Esophagus squamous epithelium (tissue), 4 donors: ENCODE measurements at regions not wholly inside any gene's neighbourhood (a gene's known extent, or its start where the extent isn't known, plus 50 kb on each side); places are given as distances from the start of the nearest gene placed in this dataset.

Experiments used
- POLR2A ChIP-seq, 4 donors: fragments of 450-650 bp; IDR thresholded peaks; one replicate each; pipeline ENCODE4 v1.6.1; 2017; ENCODE audit warnings: antibody characterized with exemption in 4 of 4, mild to moderate bottlenecking in 4 of 4, moderate library complexity in 3 of 4
- TF ChIP-seq, protein P1 (sequence below), 6 experiments: fragments of 450-650 bp in 4 of 6; fragments of 200-600 bp in 2 of 6; sonication (generic) in 2 of 6; IDR thresholded peaks; one replicate each; pipeline ENCODE4 v1.5.1; 2016 to 2019; ENCODE audit warnings: antibody characterized with exemption in 6 of 6, mild to moderate bottlenecking in 4 of 6, moderate library complexity in 4 of 6

- TF ChIP-seq, protein P1, sequence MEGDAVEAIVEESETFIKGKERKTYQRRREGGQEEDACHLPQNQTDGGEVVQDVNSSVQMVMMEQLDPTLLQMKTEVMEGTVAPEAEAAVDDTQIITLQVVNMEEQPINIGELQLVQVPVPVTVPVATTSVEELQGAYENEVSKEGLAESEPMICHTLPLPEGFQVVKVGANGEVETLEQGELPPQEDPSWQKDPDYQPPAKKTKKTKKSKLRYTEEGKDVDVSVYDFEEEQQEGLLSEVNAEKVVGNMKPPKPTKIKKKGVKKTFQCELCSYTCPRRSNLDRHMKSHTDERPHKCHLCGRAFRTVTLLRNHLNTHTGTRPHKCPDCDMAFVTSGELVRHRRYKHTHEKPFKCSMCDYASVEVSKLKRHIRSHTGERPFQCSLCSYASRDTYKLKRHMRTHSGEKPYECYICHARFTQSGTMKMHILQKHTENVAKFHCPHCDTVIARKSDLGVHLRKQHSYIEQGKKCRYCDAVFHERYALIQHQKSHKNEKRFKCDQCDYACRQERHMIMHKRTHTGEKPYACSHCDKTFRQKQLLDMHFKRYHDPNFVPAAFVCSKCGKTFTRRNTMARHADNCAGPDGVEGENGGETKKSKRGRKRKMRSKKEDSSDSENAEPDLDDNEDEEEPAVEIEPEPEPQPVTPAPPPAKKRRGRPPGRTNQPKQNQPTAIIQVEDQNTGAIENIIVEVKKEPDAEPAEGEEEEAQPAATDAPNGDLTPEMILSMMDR (IDR thresholded peaks at IDR 0.05), result no peak
- no peak for TF ChIP-seq POLR2A (IDR thresholded peaks at IDR 0.05)
These were observed 148.8 kb upstream of the OTX2 start for GRCh38 chr14:56959121-56959520.
